SK-N-SH treated with all-trans-retinoic acid at 6 μM for 48 hours (cell line): ENCODE measurements at regions not wholly inside any gene's neighbourhood (a gene's known extent, or its start where the extent isn't known, plus 50 kb on each side); places are given as distances from the start of the nearest gene placed in this dataset.

ENCODE experiments used
- ARNTL ChIP-seq: fragments of 450-650 bp; formaldehyde crosslinking; IDR thresholded peaks from 2 replicates; pipeline ENCODE4 v1.5.0; 2020; ENCODE audit warnings: low read depth, mild to moderate bottlenecking, moderate library complexity, borderline replicate concordance
- ISL1 ChIP-seq: fragments of 250-450 bp; sonication (Bioruptor Pico); IDR thresholded peaks from 2 replicates; pipeline ENCODE4 v2.1.2; 2022; ENCODE audit warnings: mild to moderate bottlenecking, moderate library complexity
- RARB ChIP-seq: fragments of 250-450 bp; sonication (Bioruptor Pico); IDR thresholded peaks from 2 replicates; pipeline ENCODE4 v1.8.0; 2021; ENCODE audit warnings: mild to moderate bottlenecking, moderate library complexity
- ZFP30 ChIP-seq: fragments of 450-650 bp; formaldehyde crosslinking; IDR thresholded peaks from 2 replicates; pipeline ENCODE4 v1.5.0; 2022; ENCODE audit warnings: mild to moderate bottlenecking, moderate library complexity
- ZNF8 ChIP-seq: fragments of 450-650 bp; formaldehyde crosslinking; IDR thresholded peaks from 2 replicates; pipeline ENCODE4 v1.5.0; 2020; ENCODE audit warnings: mild to moderate bottlenecking, moderate library complexity
- TF ChIP-seq, protein P1 (sequence below): fragments of 250-450 bp; sonication (Bioruptor Pico); IDR thresholded peaks from 2 replicates; pipeline ENCODE4 v1.8.0; 2021; ENCODE audit warnings: low read depth, mild to moderate bottlenecking, moderate library complexity, borderline replicate concordance
- TF ChIP-seq, protein P2 (sequence below): fragments of 250-450 bp; sonication (Bioruptor Pico); IDR thresholded peaks from 2 replicates; pipeline ENCODE4 v1.5.1; 2020; ENCODE audit warnings: low read depth, mild to moderate bottlenecking, moderate library complexity

GRCh38 chr3:153320585-153321128 is 158.6 kb downstream of the RAP2B start:
- TF ChIP-seq ISL1 (no peak), ZNF8 (CRISPR knock-in tag) (no peak), ARNTL (CRISPR knock-in tag) (no peak), RARB (CRISPR knock-in tag) (no peak), ZFP30 (CRISPR knock-in tag) (no peak)
- TF ChIP-seq, protein P1, sequence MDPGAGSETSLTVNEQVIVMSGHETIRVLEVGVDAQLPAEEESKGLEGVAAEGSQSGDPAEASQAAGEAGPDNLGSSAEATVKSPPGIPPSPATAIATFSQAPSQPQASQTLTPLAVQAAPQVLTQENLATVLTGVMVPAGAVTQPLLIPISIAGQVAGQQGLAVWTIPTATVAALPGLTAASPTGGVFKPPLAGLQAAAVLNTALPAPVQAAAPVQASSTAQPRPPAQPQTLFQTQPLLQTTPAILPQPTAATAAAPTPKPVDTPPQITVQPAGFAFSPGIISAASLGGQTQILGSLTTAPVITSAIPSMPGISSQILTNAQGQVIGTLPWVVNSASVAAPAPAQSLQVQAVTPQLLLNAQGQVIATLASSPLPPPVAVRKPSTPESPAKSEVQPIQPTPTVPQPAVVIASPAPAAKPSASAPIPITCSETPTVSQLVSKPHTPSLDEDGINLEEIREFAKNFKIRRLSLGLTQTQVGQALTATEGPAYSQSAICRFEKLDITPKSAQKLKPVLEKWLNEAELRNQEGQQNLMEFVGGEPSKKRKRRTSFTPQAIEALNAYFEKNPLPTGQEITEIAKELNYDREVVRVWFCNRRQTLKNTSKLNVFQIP (CRISPR knock-in tag), result no peak
- TF ChIP-seq, protein P2, sequence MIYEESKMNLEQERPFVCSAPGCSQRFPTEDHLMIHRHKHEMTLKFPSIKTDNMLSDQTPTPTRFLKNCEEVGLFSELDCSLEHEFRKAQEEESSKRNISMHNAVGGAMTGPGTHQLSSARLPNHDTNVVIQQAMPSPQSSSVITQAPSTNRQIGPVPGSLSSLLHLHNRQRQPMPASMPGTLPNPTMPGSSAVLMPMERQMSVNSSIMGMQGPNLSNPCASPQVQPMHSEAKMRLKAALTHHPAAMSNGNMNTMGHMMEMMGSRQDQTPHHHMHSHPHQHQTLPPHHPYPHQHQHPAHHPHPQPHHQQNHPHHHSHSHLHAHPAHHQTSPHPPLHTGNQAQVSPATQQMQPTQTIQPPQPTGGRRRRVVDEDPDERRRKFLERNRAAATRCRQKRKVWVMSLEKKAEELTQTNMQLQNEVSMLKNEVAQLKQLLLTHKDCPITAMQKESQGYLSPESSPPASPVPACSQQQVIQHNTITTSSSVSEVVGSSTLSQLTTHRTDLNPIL, result no peak
